PC-9 (cell line): ENCODE measurements at regions not wholly inside any gene's neighbourhood (a gene's known extent, or its start where the extent isn't known, plus 50 kb on each side); places are given as distances from the start of the nearest gene placed in this dataset.

ENCODE experiments used
- BruUV-seq: library from RNA; stranded (reverse); fragments of 400-500 nt; replicated peaks from 2 replicates; lab custom pipeline; 2021; lab: Mats Ljungman, UMichigan
- CTCF ChIA-PET: fragments of 300-600 bp; sonication (Branson Sonifier 250); formaldehyde crosslinking; loops from one replicate; lab custom pipeline; 2022; ENCODE audit warnings: antibody characterized with exemption; lab: Charles Lee
- POLR2A ChIA-PET: fragments of 300-600 bp; sonication (Branson Sonifier 250); formaldehyde crosslinking; loops from one replicate; lab custom pipeline; 2022; ENCODE audit warnings: antibody characterized with exemption; ENCODE audit not compliant: unreplicated experiment; lab: Charles Lee
- DNase-seq, 2 experiments: peaks; one replicate each; pipeline versions ENCODE4 v3.0.0 to v3.0.0-alpha.2; 2015 to 2022; ENCODE audit warnings: mixed read lengths in 1 of 2
- H2AFZ ChIP-seq: fragments of 200-600 bp; sonication (generic); 2 replicates; pipeline ENCODE4 v1.8.1; 2017; ENCODE audit warnings: antibody characterized with exemption
- H3F3A ChIP-seq: fragments of 200-600 bp; sonication (generic); 2 replicates; pipeline ENCODE4 v1.8.1; 2017; ENCODE audit warnings: antibody characterized with exemption, mild to moderate bottlenecking, low read depth; ENCODE audit not compliant: insufficient read depth
- H3K27ac ChIP-seq: fragments of 200-600 bp; sonication (generic); 2 replicates; pipeline ENCODE4 v1.6.1; 2016; ENCODE audit warnings: mixed run types
- H3K27me3 ChIP-seq: fragments of 200-600 bp; sonication (generic); 2 replicates; pipeline ENCODE4 v1.6.1; 2016; ENCODE audit warnings: low read depth, mixed run types; ENCODE audit not compliant: insufficient read depth
- H3K36me3 ChIP-seq: fragments of 200-600 bp; sonication (generic); 2 replicates; pipeline ENCODE4 v1.6.1; 2016; ENCODE audit warnings: low read depth, mixed run types
- H3K4me1 ChIP-seq: fragments of 200-600 bp; sonication (generic); replicated peaks from 2 replicates; pipeline ENCODE4 v1.6.1; 2016; ENCODE audit warnings: mixed run types; ENCODE audit not compliant: insufficient read depth
- H3K4me2 ChIP-seq: fragments of 200-600 bp; sonication (generic); 2 replicates; pipeline ENCODE4 v1.6.1; 2017; ENCODE audit warnings: mixed run types
- H3K4me3 ChIP-seq: fragments of 200-600 bp; sonication (generic); 2 replicates; pipeline ENCODE4 v1.6.1; 2016; ENCODE audit warnings: mixed run types
- H3K79me2 ChIP-seq: fragments of 200-600 bp; sonication (generic); 2 replicates; pipeline ENCODE4 v1.6.1; 2017; ENCODE audit warnings: low read depth, mixed run types
- H3K9me2 ChIP-seq: fragments of 200-600 bp; sonication (generic); 2 replicates; pipeline ENCODE4 v1.8.1; 2017; ENCODE audit warnings: mild to moderate bottlenecking; ENCODE audit not compliant: insufficient read depth
- H3K9me3 ChIP-seq: fragments of 200-600 bp; sonication (generic); 2 replicates; pipeline ENCODE4 v1.8.1; 2016; ENCODE audit warnings: low read depth; ENCODE audit not compliant: insufficient read depth
- H4K20me1 ChIP-seq: fragments of 200-600 bp; sonication (generic); 2 replicates; pipeline ENCODE4 v1.8.1; 2017; ENCODE audit not compliant: insufficient read depth
- CTCF ChIP-seq: fragments of 200-600 bp; sonication (generic); conservative IDR thresholded peaks from 2 replicates; pipeline ENCODE4 v1.6.1; 2017; ENCODE audit warnings: mixed run types, antibody characterized with exemption, mild to moderate bottlenecking, moderate library complexity
- EZH2 ChIP-seq: fragments of 200-600 bp; sonication (generic); IDR thresholded peaks from 2 replicates; pipeline ENCODE4 v1.8.0; 2017; ENCODE audit warnings: antibody characterized with exemption, low read depth
- intact Hi-C: fragments of 100-400 bp; cut with micrococcal nuclease; formaldehyde crosslinking; loops from one replicate; pipeline ENCODE4 v1.10.0; 2022; ENCODE audit not compliant: unreplicated experiment

DNA sequence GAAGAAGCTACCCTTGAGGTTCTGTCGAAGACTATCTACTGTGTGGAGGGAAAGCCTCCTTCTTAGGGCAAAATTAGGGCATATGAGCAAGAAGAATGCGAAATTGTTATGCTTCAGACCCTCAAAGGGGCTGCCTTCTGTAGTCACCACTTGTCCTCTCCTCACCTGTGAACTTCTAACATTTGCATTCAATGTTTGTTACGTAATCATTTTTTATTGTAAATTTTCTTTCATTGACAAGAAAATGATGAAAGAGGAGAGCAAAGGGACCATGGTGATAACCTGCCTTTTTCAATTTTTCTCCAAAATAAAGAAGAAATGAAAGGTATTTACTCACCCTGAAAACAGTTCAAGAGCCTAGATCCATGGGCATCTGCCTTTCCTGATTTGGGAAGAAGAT, 193.0 kb downstream of the SP3 start:
- Histone ChIP-seq H3K4me3 (no peak overlapping the region), H3K36me3 (no peaks in the 10 kb centered on the region), H3K9me2 (no peaks in the 10 kb centered on the region), H3K27me3 (peaks cover 41% of the 10 kb centered on the region), H3K4me1 (no peaks in the 10 kb centered on the region), H3K27ac (no peak overlapping the region), H3F3A (no peaks in the 10 kb centered on the region), H3K4me2 (no peak overlapping the region), H4K20me1 (no peaks in the 10 kb centered on the region), H3K79me2 (no peaks in the 10 kb centered on the region), H3K9me3 (no peaks in the 10 kb centered on the region), H2AFZ (no peak overlapping the region)
- DNase-seq: no peak
- TF ChIP-seq EZH2: no peak
- no peak for TF ChIP-seq CTCF
- BruUV-seq: no TSS peak
- intact Hi-C loops: no loop called here
- CTCF ChIA-PET: no interaction called here
- POLR2A ChIA-PET: no interaction called here

- H3K36me3 ChIP-seq: no peaks in the 10 kb centered on the region
- no peak for TF ChIP-seq EZH2
- TF ChIP-seq CTCF: no peak
- no peaks in the 10 kb centered on the region for H3F3A ChIP-seq
- CTCF ChIA-PET: no interaction called here
- H3K9me3 ChIP-seq: no peaks in the 10 kb centered on the region
- H3K9me2 ChIP-seq: no peaks in the 10 kb centered on the region
- POLR2A ChIA-PET: interaction anchor here (0.6 kb wide), 1 partner anchor 1166 kb away, joined by 5 read pairs; no protein-coding TSS in a partner anchor
- H3K4me2 ChIP-seq: no peak overlapping the region
- H3K4me1 ChIP-seq: no peaks in the 10 kb centered on the region
- no peak overlapping the region for H2AFZ ChIP-seq
- H3K79me2 ChIP-seq: no peaks in the 10 kb centered on the region
- no peak overlapping the region for H3K27ac ChIP-seq
- H3K4me3 ChIP-seq: no peak overlapping the region
- intact Hi-C loops: no loop called here
- no peaks in the 10 kb centered on the region for H4K20me1 ChIP-seq
- H3K27me3 ChIP-seq: peaks cover 33% of the 10 kb centered on the region
- BruUV-seq: no TSS peak
- DNase-seq: no peak
Observed at GRCh38 chr2:173773076-173773475, 192.1 kb downstream of the SP3 start.

DNA sequence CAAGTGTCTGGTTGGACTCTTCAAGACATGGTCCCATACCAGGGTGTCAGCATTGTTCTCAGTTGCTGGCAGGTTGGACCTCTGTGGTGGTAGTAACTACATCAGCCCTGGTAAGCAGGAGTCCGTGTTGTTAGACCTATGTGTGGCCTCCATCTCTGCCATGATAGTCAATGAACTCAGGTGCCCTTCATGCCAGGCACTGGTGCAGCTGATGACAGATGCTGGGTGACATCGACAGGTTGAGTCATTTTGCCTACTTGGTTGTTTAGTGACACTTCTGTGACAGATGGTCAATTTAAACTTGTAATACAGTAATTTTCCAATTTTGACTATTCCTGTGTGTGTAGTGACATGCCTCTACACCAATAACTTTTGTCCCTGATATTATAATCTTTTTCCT, 189.7 kb downstream of the SP3 start:
- no TSS peak for BruUV-seq
- Histone ChIP-seq H2AFZ (no peak overlapping the region), H3K27me3 (peaks cover 24% of the 10 kb centered on the region), H3K36me3 (no peaks in the 10 kb centered on the region), H3K4me1 (no peaks in the 10 kb centered on the region), H3K9me3 (no peaks in the 10 kb centered on the region), H4K20me1 (no peaks in the 10 kb centered on the region), H3K9me2 (no peaks in the 10 kb centered on the region), H3K4me2 (no peak overlapping the region), H3F3A (no peaks in the 10 kb centered on the region), H3K27ac (no peak overlapping the region), H3K79me2 (no peaks in the 10 kb centered on the region), H3K4me3 (no peak overlapping the region)
- DNase-seq: no peak
- intact Hi-C loops: no loop called here
- ChIA-PET CTCF (interaction anchor here (0.6 kb wide), 1 partner anchor 401 kb away, joined by 4 read pairs; no protein-coding TSS in a partner anchor), POLR2A (no interaction called here)
- TF ChIP-seq EZH2 (no peak), CTCF (no peak)
